SK-N-MC (cell line): ENCODE measurements at regions not wholly inside any gene's neighbourhood (a gene's known extent, or its start where the extent isn't known, plus 50 kb on each side); places are given as distances from the start of the nearest gene placed in this dataset.

Source experiments
- EZH2 ChIP-seq: fragments of 200-600 bp; sonication (generic); IDR thresholded peaks from one replicate; pipeline ENCODE4 v1.6.1; 2017; ENCODE audit warnings: antibody characterized with exemption
- POLR2AphosphoS5 ChIP-seq: IDR thresholded peaks from 2 replicates; pipeline ENCODE4 v1.6.1; 2012; ENCODE audit warnings: mild to moderate bottlenecking, low read depth, low read length, borderline replicate concordance

DNA sequence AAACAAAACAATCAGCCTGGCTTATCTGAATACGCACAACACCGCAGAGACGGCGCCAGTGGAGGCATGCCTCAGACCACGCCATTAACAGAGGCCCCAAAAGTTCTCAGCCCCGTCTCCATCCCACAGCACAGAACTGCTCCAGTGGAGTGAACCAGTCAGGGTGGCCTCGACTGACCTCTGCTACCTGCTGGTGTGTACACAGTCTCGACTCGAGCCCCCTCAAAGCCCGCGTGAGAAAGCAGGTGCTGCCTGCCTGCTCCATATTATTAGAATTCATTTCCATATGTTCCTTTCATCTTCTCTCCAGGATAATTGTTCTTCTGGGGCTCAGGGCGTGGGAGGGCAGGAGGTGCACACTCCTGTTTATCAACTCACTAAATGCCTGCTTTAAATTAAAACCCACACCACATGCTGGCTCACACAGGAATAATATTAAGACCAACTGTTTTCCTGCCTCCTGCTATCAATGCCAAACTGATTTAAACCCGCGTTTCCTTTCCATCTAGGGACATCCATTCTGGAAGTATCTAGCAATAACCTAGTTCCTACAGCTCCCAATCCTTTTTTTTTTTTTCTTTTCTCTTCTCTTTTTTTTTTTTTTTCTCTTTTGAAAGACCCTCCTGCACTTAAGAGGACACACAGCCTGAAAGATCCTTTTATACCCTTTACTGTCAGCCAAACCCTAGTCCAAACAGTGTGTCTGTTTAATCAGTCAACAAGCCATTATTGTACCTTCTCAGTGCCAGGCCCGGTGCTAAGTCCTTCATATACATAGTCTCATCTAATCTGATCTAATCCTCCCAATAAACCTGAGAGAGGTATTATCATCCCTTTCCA lies 101.2 kb downstream of the TLE3 start:
- TF ChIP-seq EZH2, result no peak
- no peak for TF ChIP-seq POLR2AphosphoS5
